H1 (cell line): ENCODE measurements at regions not wholly inside any gene's neighbourhood (a gene's known extent, or its start where the extent isn't known, plus 50 kb on each side); places are given as distances from the start of the nearest gene placed in this dataset.

ENCODE experiments used
- CHD2 ChIP-seq: IDR thresholded peaks from 2 replicates; pipeline ENCODE4 v1.6.1; 2012; ENCODE audit warnings: low read length, improper control_type of control experiment
- CTCF ChIP-seq, 3 experiments: IDR thresholded peaks; 1 replicate in 2 of 3; 2 replicates in 1 of 3; pipeline versions ENCODE4 v1.5.1 to v1.6.1; 2011; ENCODE audit warnings: low read length in 3 of 3, mild to moderate bottlenecking in 3 of 3, inconsistent platforms in 2 of 3, low read depth in 1 of 3, moderate library complexity in 1 of 3; ENCODE audit not compliant: insufficient read depth in 1 of 3; ENCODE audit errors: control extremely low read depth in 1 of 3
- EP300 ChIP-seq, 2 experiments: IDR thresholded peaks; 1 replicate in 1 of 2; 2 replicates in 1 of 2; pipeline ENCODE4 v1.6.1; 2011 to 2012; ENCODE audit warnings: low read depth in 2 of 2, low read length in 2 of 2, mild to moderate bottlenecking in 2 of 2, borderline replicate concordance in 1 of 2, inconsistent platforms in 1 of 2, moderate library complexity in 1 of 2
- GABPA ChIP-seq: IDR thresholded peaks from 2 replicates; pipeline ENCODE4 v1.6.1; 2011; ENCODE audit warnings: mild to moderate bottlenecking, low read length, moderate library complexity, borderline replicate concordance; ENCODE audit not compliant: insufficient read depth
- KDM4A ChIP-seq: IDR thresholded peaks from one replicate; pipeline ENCODE4 v1.7.1; 2012; ENCODE audit warnings: low read depth, mild to moderate bottlenecking, moderate library complexity, low read length, inconsistent platforms; ENCODE audit not compliant: severe bottlenecking
- NRF1 ChIP-seq: IDR thresholded peaks from 2 replicates; pipeline ENCODE4 v1.6.1; 2011; ENCODE audit warnings: mild to moderate bottlenecking, low read depth, low read length, improper control_type of control experiment
- POLR2A ChIP-seq, 2 experiments: IDR thresholded peaks; 1 replicate in 1 of 2; 2 replicates in 1 of 2; pipeline ENCODE4 v1.6.1; 2011; ENCODE audit warnings: low read depth in 2 of 2, low read length in 2 of 2, mild to moderate bottlenecking in 2 of 2; ENCODE audit errors: control extremely low read depth in 1 of 2
- RXRA ChIP-seq: IDR thresholded peaks from 2 replicates; pipeline ENCODE4 v1.6.1; 2011; ENCODE audit warnings: low read depth, mild to moderate bottlenecking, low read length, moderate library complexity; ENCODE audit not compliant: insufficient read depth
- SIRT6 ChIP-seq: IDR thresholded peaks from one replicate; pipeline ENCODE4 v1.7.1; 2012; ENCODE audit warnings: low read length, inconsistent platforms
- SP1 ChIP-seq: IDR thresholded peaks from 2 replicates; pipeline ENCODE4 v1.6.1; 2011; ENCODE audit warnings: low read depth, low read length
- SUZ12 ChIP-seq: fragments of 200-600 bp; sonication (generic); IDR thresholded peaks from 2 replicates; pipeline ENCODE4 v1.6.1; 2012; ENCODE audit warnings: mild to moderate bottlenecking, inconsistent platforms, low read length, moderate library complexity, mixed read lengths
- TF ChIP-seq, protein P1 (sequence below): IDR thresholded peaks from 2 replicates; pipeline ENCODE4 v1.6.1; 2011; ENCODE audit warnings: low read length, improper control_type of control experiment

- TF ChIP-seq, protein P1, sequence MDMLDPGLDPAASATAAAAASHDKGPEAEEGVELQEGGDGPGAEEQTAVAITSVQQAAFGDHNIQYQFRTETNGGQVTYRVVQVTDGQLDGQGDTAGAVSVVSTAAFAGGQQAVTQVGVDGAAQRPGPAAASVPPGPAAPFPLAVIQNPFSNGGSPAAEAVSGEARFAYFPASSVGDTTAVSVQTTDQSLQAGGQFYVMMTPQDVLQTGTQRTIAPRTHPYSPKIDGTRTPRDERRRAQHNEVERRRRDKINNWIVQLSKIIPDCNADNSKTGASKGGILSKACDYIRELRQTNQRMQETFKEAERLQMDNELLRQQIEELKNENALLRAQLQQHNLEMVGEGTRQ = no peak
- TF ChIP-seq CHD2 (no peak), CTCF (IDR thresholded peaks at IDR 0.05; ENCODE audit: control extremely low read depth in 1 of 3, insufficient read depth in 1 of 3, low read depth in 1 of 3, low read length in 3 of 3) (no peak), SP1 (no peak), SIRT6 (no peak), KDM4A (no peak), GABPA (no peak), RXRA (no peak), NRF1 (no peak), POLR2A (IDR thresholded peaks at IDR 0.05; ENCODE audit: control extremely low read depth in 1 of 2, low read depth in 2 of 2, low read length in 2 of 2) (no peak), EP300 (IDR thresholded peaks at IDR 0.05; ENCODE audit: borderline replicate concordance in 1 of 2, low read depth in 2 of 2, low read length in 2 of 2) (no peak), SUZ12 (no peak)
Measured at GRCh38 chr4:115453416-115453815, 340.0 kb upstream of the NDST4 start.
